Adrenal gland (tissue), 5 donors: ENCODE measurements at regions not wholly inside any gene's neighbourhood (a gene's known extent, or its start where the extent isn't known, plus 50 kb on each side); places are given as distances from the start of the nearest gene placed in this dataset.

Experiments used
- CTCF ChIP-seq, 6 experiments: fragments of 450-650 bp in 4 of 6; fragments of 200-600 bp in 2 of 6; sonication (generic) in 1 of 6; IDR thresholded peaks; 1 replicate in 5 of 6; 2 replicates in 1 of 6; pipeline versions ENCODE4 v1.5.1 to v1.8.0; 2016 to 2021; ENCODE audit warnings: antibody characterized with exemption in 6 of 6, mild to moderate bottlenecking in 2 of 6, moderate library complexity in 1 of 6
- POLR2A ChIP-seq, 2 donors: fragments of 450-650 bp; IDR thresholded peaks; one replicate each; pipeline ENCODE4 v1.6.1; 2017; ENCODE audit warnings: antibody characterized with exemption in 2 of 2, mild to moderate bottlenecking in 2 of 2, moderate library complexity in 1 of 2
- donor health status: DM: no; HTN: no; CAD: no.

GRCh38 chr1:36731226-36732014 is 248.7 kb upstream of the CSF3R start:
- TF ChIP-seq CTCF (IDR thresholded peaks at IDR 0.05) (no peak), POLR2A (IDR thresholded peaks at IDR 0.05) (no peak)
